Stimulated activated effector memory CD8-positive, alpha-beta T cell treated with anti-CD3 and anti-CD28 coated beads, Interleukin-12 subunit alpha, Interleukin-12 subunit beta, amount 100 ng/mL, for 72 hours (primary cell): ENCODE measurements at regions not wholly inside any gene's neighbourhood (a gene's known extent, or its start where the extent isn't known, plus 50 kb on each side); places are given as distances from the start of the nearest gene placed in this dataset.

Source experiments
- ATAC-seq: fragments of 150-1000 bp; cut with Tn5 transposase; 2 replicates; pipeline ENCODE4 v1.10.0; 2021
- DNase-seq, 2 donors: peaks; one replicate each; pipeline ENCODE4 v3.0.0; 2021 to 2022; ENCODE audit warnings: low spot score in 2 of 2
- H3K27ac Mint-ChIP-seq: one replicate; pipeline ENCODE4 v1.8.0; 2022; ENCODE audit warnings: mild to moderate bottlenecking, mixed read lengths
- H3K36me3 Mint-ChIP-seq: one replicate; pipeline ENCODE4 v1.8.0; 2022; ENCODE audit warnings: mild to moderate bottlenecking, mixed read lengths
- H3K4me1 Mint-ChIP-seq: one replicate; pipeline ENCODE4 v1.8.0; 2022; ENCODE audit warnings: mixed read lengths
- H3K4me3 Mint-ChIP-seq: one replicate; pipeline ENCODE4 v1.8.0; 2022; ENCODE audit warnings: mild to moderate bottlenecking, mixed read lengths
- H3K9me3 Mint-ChIP-seq: one replicate; pipeline ENCODE4 v1.8.0; 2022; ENCODE audit warnings: mixed read lengths

- ATAC-seq, result no peak
- no peaks in the 10 kb centered on the region for H3K36me3 Mint-ChIP-seq
- no peak for DNase-seq
- H3K27ac Mint-ChIP-seq, result no peak overlapping the region
- H3K9me3 Mint-ChIP-seq, result peaks cover 2% of the 10 kb centered on the region
- H3K4me1 Mint-ChIP-seq, result no peaks in the 10 kb centered on the region
- H3K4me3 Mint-ChIP-seq, result no peak overlapping the region
These were observed 141.1 kb upstream of the MEF2C start for GRCh38 chr5:89024045-89024444.

GRCh38 chr5:89020926-89021610, 138.1 kb upstream of the MEF2C start:
- H3K4me1 Mint-ChIP-seq, result no peaks in the 10 kb centered on the region
- H3K27ac Mint-ChIP-seq, result no peak overlapping the region
- no peaks in the 10 kb centered on the region for H3K36me3 Mint-ChIP-seq
- H3K9me3 Mint-ChIP-seq, result peaks cover 2% of the 10 kb centered on the region
- no peak overlapping the region for H3K4me3 Mint-ChIP-seq
- ATAC-seq, result no peak
- DNase-seq, result no peak

- Mint-ChIP-seq H3K36me3 (no peaks in the 10 kb centered on the region), H3K4me1 (no peaks in the 10 kb centered on the region), H3K27ac (no peak overlapping the region), H3K4me3 (no peak overlapping the region), H3K9me3 (peaks cover 5% of the 10 kb centered on the region)
- no peak for DNase-seq
- ATAC-seq, result no peak
These were observed 133.8 kb upstream of the MEF2C start for GRCh38 chr5:89016741-89017303.

GRCh38 chr5:89015409-89015808, 132.4 kb upstream of the MEF2C start:
- peaks cover 5% of the 10 kb centered on the region for H3K9me3 Mint-ChIP-seq
- no peak overlapping the region for H3K4me3 Mint-ChIP-seq
- ATAC-seq, result no peak
- H3K36me3 Mint-ChIP-seq, result no peaks in the 10 kb centered on the region
- no peak overlapping the region for H3K27ac Mint-ChIP-seq
- DNase-seq, result no peak
- H3K4me1 Mint-ChIP-seq, result no peaks in the 10 kb centered on the region

- H3K9me3 Mint-ChIP-seq, result peaks cover 11% of the 10 kb centered on the region
- H3K4me3 Mint-ChIP-seq, result no peak overlapping the region
- no peaks in the 10 kb centered on the region for H3K36me3 Mint-ChIP-seq
- DNase-seq, result no peak
- no peak for ATAC-seq
- H3K4me1 Mint-ChIP-seq, result no peaks in the 10 kb centered on the region
- no peak overlapping the region for H3K27ac Mint-ChIP-seq
These were observed 129.1 kb upstream of the MEF2C start for GRCh38 chr5:89011778-89012711.

- no peaks in the 10 kb centered on the region for H3K4me1 Mint-ChIP-seq
- peaks cover 6% of the 10 kb centered on the region for H3K9me3 Mint-ChIP-seq
- H3K36me3 Mint-ChIP-seq, result no peaks in the 10 kb centered on the region
- H3K4me3 Mint-ChIP-seq, result no peak overlapping the region
- no peak overlapping the region for H3K27ac Mint-ChIP-seq
- DNase-seq (no peak), ATAC-seq (no peak)
These were observed 127.5 kb upstream of the MEF2C start for GRCh38 chr5:89010512-89010911.

GRCh38 chr5:89008291-89008690, 125.3 kb upstream of the MEF2C start:
- no peaks in the 10 kb centered on the region for H3K4me1 Mint-ChIP-seq
- DNase-seq (no peak), ATAC-seq (no peak)
- no peak overlapping the region for H3K27ac Mint-ChIP-seq
- peaks cover 14% of the 10 kb centered on the region for H3K9me3 Mint-ChIP-seq
- no peak overlapping the region for H3K4me3 Mint-ChIP-seq
- no peaks in the 10 kb centered on the region for H3K36me3 Mint-ChIP-seq

GRCh38 chr5:89005990-89006389, 123.0 kb upstream of the MEF2C start:
- H3K4me1 Mint-ChIP-seq, result no peaks in the 10 kb centered on the region
- no peak for DNase-seq
- no peak overlapping the region for H3K4me3 Mint-ChIP-seq
- no peak for ATAC-seq
- no peaks in the 10 kb centered on the region for H3K36me3 Mint-ChIP-seq
- no peak overlapping the region for H3K27ac Mint-ChIP-seq
- H3K9me3 Mint-ChIP-seq, result peaks cover 14% of the 10 kb centered on the region

- no peak for DNase-seq
- Mint-ChIP-seq H3K27ac (no peak overlapping the region), H3K4me3 (no peak overlapping the region), H3K4me1 (no peaks in the 10 kb centered on the region), H3K9me3 (peaks cover 9% of the 10 kb centered on the region), H3K36me3 (no peaks in the 10 kb centered on the region)
- ATAC-seq, result no peak
These were observed 121.4 kb upstream of the MEF2C start for GRCh38 chr5:89004379-89004778.

- no peak overlapping the region for H3K4me3 Mint-ChIP-seq
- DNase-seq, result no peak
- ATAC-seq, result no peak
- H3K4me1 Mint-ChIP-seq, result no peaks in the 10 kb centered on the region
- no peaks in the 10 kb centered on the region for H3K36me3 Mint-ChIP-seq
- H3K27ac Mint-ChIP-seq, result no peak overlapping the region
- peaks cover 8% of the 10 kb centered on the region for H3K9me3 Mint-ChIP-seq
These were observed 120.6 kb upstream of the MEF2C start for GRCh38 chr5:89003563-89004036.

- Mint-ChIP-seq H3K27ac (no peak overlapping the region), H3K4me1 (no peaks in the 10 kb centered on the region), H3K9me3 (peaks cover 4% of the 10 kb centered on the region), H3K36me3 (no peaks in the 10 kb centered on the region), H3K4me3 (no peak overlapping the region)
- no peak for DNase-seq
- no peak for ATAC-seq
These were observed 116.9 kb upstream of the MEF2C start for GRCh38 chr5:88999853-89000252.

- Mint-ChIP-seq H3K9me3 (no peaks in the 10 kb centered on the region), H3K27ac (no peak overlapping the region), H3K36me3 (no peaks in the 10 kb centered on the region), H3K4me3 (no peak overlapping the region), H3K4me1 (no peaks in the 10 kb centered on the region)
- DNase-seq (no peak), ATAC-seq (no peak)
These were observed 115.0 kb upstream of the MEF2C start for GRCh38 chr5:88997937-88998336.

GRCh38 chr5:88984040-88984439, 101.1 kb upstream of the MEF2C start:
- Mint-ChIP-seq H3K4me1 (no peaks in the 10 kb centered on the region), H3K36me3 (no peaks in the 10 kb centered on the region), H3K27ac (no peak overlapping the region), H3K4me3 (no peak overlapping the region), H3K9me3 (peaks cover 3% of the 10 kb centered on the region)
- DNase-seq (no peak), ATAC-seq (no peak)

- Mint-ChIP-seq H3K4me1 (no peaks in the 10 kb centered on the region), H3K36me3 (no peaks in the 10 kb centered on the region), H3K4me3 (no peak overlapping the region), H3K9me3 (peaks cover 5% of the 10 kb centered on the region), H3K27ac (no peak overlapping the region)
- DNase-seq, result no peak
- ATAC-seq, result no peak
These were observed 96.7 kb upstream of the MEF2C start for GRCh38 chr5:88979726-88980125.

- H3K27ac Mint-ChIP-seq, result no peak overlapping the region
- peak; percentile 42 for ATAC-seq
These were observed 96.3 kb upstream of the MEF2C start for GRCh38 chr5:88979244-88979643.

More at GRCh38 chr5:88979244-88979643, 96.3 kb upstream of the MEF2C start:
- Mint-ChIP-seq H3K36me3 (no peaks in the 10 kb centered on the region), H3K4me3 (no peak overlapping the region), H3K9me3 (peaks cover 5% of the 10 kb centered on the region), H3K4me1 (no peaks in the 10 kb centered on the region)
- DNase-seq, result no peak
